H1 (cell line): ENCODE measurements at regions not wholly inside any gene's neighbourhood (a gene's known extent, or its start where the extent isn't known, plus 50 kb on each side); places are given as distances from the start of the nearest gene placed in this dataset.

Experiments used
- CTCF ChIA-PET: fragments of 300-600 bp; sonication (Branson Sonifier 250); formaldehyde crosslinking; loops from one replicate; lab custom pipeline; 2021; ENCODE audit not compliant: partially characterized antibody; lab: Charles Lee
- POLR2A ChIA-PET: fragments of 300-600 bp; sonication (Branson Sonifier 250); formaldehyde crosslinking; loops from one replicate; lab custom pipeline; 2021; ENCODE audit warnings: inconsistent platforms; ENCODE audit not compliant: partially characterized antibody; lab: Charles Lee
- DNase-seq, 2 experiments: peaks; one replicate each; pipeline versions ENCODE4 v3.0.0 to v3.0.0-alpha.2; 2010 to 2022; ENCODE audit warnings: low spot score in 2 of 2, low read depth in 1 of 2, mixed read lengths in 1 of 2
- FAIRE-seq: peaks from 2 replicates; lab custom pipeline; 2011; peaks lifted over from hg19 to GRCh38; lab: Jason Lieb, UNC
- H2AFZ ChIP-seq: 2 replicates; pipeline ENCODE4 v1.8.1; 2012; ENCODE audit warnings: low read length, inconsistent platforms
- H2AK5ac ChIP-seq: 2 replicates; pipeline ENCODE4 v1.6.1; 2013; ENCODE audit warnings: low read depth, low read length
- H2BK120ac ChIP-seq: replicated peaks from 2 replicates; pipeline ENCODE3; 2013; ENCODE audit warnings: low read depth, low read length, inconsistent platforms
- H2BK12ac ChIP-seq: 2 replicates; pipeline ENCODE4 v1.6.1; 2013; ENCODE audit warnings: low read depth, low read length
- H2BK15ac ChIP-seq: 2 replicates; pipeline ENCODE4 v1.6.1; 2013; ENCODE audit warnings: low read length
- H2BK20ac ChIP-seq: 2 replicates; pipeline ENCODE4 v1.6.1; 2013; ENCODE audit warnings: low read length
- H2BK5ac ChIP-seq: 2 replicates; pipeline ENCODE4 v1.6.1; 2013; ENCODE audit warnings: low read depth, low read length
- H3K14ac ChIP-seq: 2 replicates; pipeline ENCODE4 v1.6.1; 2013; ENCODE audit warnings: inconsistent platforms; ENCODE audit not compliant: insufficient read length
- H3K18ac ChIP-seq: 2 replicates; pipeline ENCODE4 v1.6.1; 2013; ENCODE audit warnings: low read length; ENCODE audit errors: extremely low read depth
- H3K23ac ChIP-seq: 2 replicates; pipeline ENCODE4 v1.6.1; 2013; ENCODE audit warnings: inconsistent platforms; ENCODE audit not compliant: insufficient read length
- H3K23me2 ChIP-seq: 2 replicates; pipeline ENCODE4 v1.6.1; 2013; ENCODE audit warnings: low read depth, low read length
- H3K27ac ChIP-seq: 2 replicates; pipeline ENCODE4 v1.6.1; 2011; ENCODE audit warnings: low read depth, low read length, inconsistent platforms
- H3K27me3 ChIP-seq, 4 experiments: replicated peaks in 1 of 4; 1 replicate in 1 of 4; 2 replicates in 3 of 4; pipeline versions ENCODE4 v1.6.1 to v1.8.1; 2011 to 2013; ENCODE audit warnings: low read length in 3 of 4, mild to moderate bottlenecking in 3 of 4, inconsistent platforms in 2 of 4, mixed read lengths in 2 of 4, moderate library complexity in 1 of 4; ENCODE audit not compliant: control insufficient read depth in 3 of 4, insufficient read depth in 3 of 4; ENCODE audit errors: extremely low read depth in 1 of 4
- H3K36me3 ChIP-seq, 4 experiments: 2 replicates each; pipeline versions ENCODE4 v1.6.1 to v1.8.1; 2011 to 2013; ENCODE audit warnings: mild to moderate bottlenecking in 4 of 4, low read length in 3 of 4, moderate library complexity in 2 of 4, control low read depth in 1 of 4, inconsistent platforms in 1 of 4; ENCODE audit not compliant: insufficient read depth in 4 of 4, control insufficient read depth in 2 of 4
- H3K4ac ChIP-seq: replicated peaks from 2 replicates; pipeline ENCODE3; 2013; ENCODE audit warnings: low read length, low read depth, mixed read lengths, inconsistent platforms; ENCODE audit not compliant: insufficient read length
- H3K4me1 ChIP-seq, 4 experiments: replicated peaks in 1 of 4; 1 replicate in 1 of 4; 2 replicates in 3 of 4; pipeline versions ENCODE4 v1.6.1 to v1.8.1; 2011 to 2013; ENCODE audit warnings: low read length in 3 of 4, inconsistent platforms in 2 of 4, mixed read lengths in 1 of 4; ENCODE audit not compliant: insufficient read depth in 4 of 4, control insufficient read depth in 3 of 4
- H3K4me2 ChIP-seq, 2 experiments: 2 replicates each; pipeline versions ENCODE4 v1.6.1 to v1.8.1; 2011 to 2013; ENCODE audit warnings: low read depth in 2 of 2, low read length in 2 of 2, control low read depth in 1 of 2, inconsistent platforms in 1 of 2, mild to moderate bottlenecking in 1 of 2; ENCODE audit not compliant: insufficient read depth in 1 of 2
- H3K4me3 ChIP-seq, 4 experiments: fragments of 200-600, 300-600 bp in 1 of 4; sonication (generic), shearing (Covaris generic), sonication (Bioruptor Twin) in 1 of 4; 2 replicates each; pipeline versions ENCODE4 v1.5.1 to v1.8.1; 2011 to 2016; ENCODE audit warnings: low read length in 4 of 4, low read depth in 3 of 4, control low read depth in 2 of 4, inconsistent platforms in 2 of 4, mild to moderate bottlenecking in 2 of 4, mixed read lengths in 1 of 4, moderate library complexity in 1 of 4; ENCODE audit not compliant: insufficient read depth in 2 of 4; ENCODE audit errors: extremely low read depth in 1 of 4
- H3K56ac ChIP-seq: replicated peaks from 2 replicates; pipeline ENCODE3; 2013; ENCODE audit warnings: low read depth, mild to moderate bottlenecking, mixed read lengths, low read length, inconsistent platforms; ENCODE audit not compliant: insufficient read length
- H3K79me1 ChIP-seq: 2 replicates; pipeline ENCODE4 v1.6.1; 2013; ENCODE audit warnings: low read depth, low read length, control low read depth
- H3K79me2 ChIP-seq, 2 experiments: 2 replicates each; pipeline versions ENCODE4 v1.6.1 to v1.8.1; 2012 to 2013; ENCODE audit warnings: low read length in 2 of 2, mild to moderate bottlenecking in 2 of 2, inconsistent platforms in 1 of 2; ENCODE audit not compliant: insufficient read depth in 2 of 2, control insufficient read depth in 1 of 2
- H3K9ac ChIP-seq, 4 experiments: replicated peaks in 1 of 4; 1 replicate in 1 of 4; 2 replicates in 3 of 4; pipeline versions ENCODE4 v1.6.1 to v1.8.1; 2011 to 2013; ENCODE audit warnings: low read depth in 3 of 4, low read length in 3 of 4, control low read depth in 2 of 4, mild to moderate bottlenecking in 2 of 4, moderate library complexity in 2 of 4, inconsistent platforms in 1 of 4; ENCODE audit errors: extremely low read depth in 1 of 4
- H3K9me3 ChIP-seq, 2 experiments: 2 replicates each; pipeline versions ENCODE4 v1.6.1 to v1.8.1; 2012 to 2013; ENCODE audit warnings: mild to moderate bottlenecking in 2 of 2, moderate library complexity in 2 of 2, control low read depth in 1 of 2, inconsistent platforms in 1 of 2, low read depth in 1 of 2, low read length in 1 of 2, mixed read lengths in 1 of 2; ENCODE audit not compliant: insufficient read depth in 2 of 2
- H4K20me1 ChIP-seq, 2 experiments: replicated peaks in 1 of 2; 2 replicates each; pipeline versions ENCODE3 to v1.8.1; 2011 to 2013; ENCODE audit warnings: inconsistent platforms in 2 of 2, low read length in 2 of 2, mild to moderate bottlenecking in 1 of 2; ENCODE audit not compliant: insufficient read depth in 2 of 2, control insufficient read depth in 1 of 2
- H4K5ac ChIP-seq: 2 replicates; pipeline ENCODE4 v1.6.1; 2013; ENCODE audit warnings: low read length, low read depth, mixed read lengths, inconsistent platforms; ENCODE audit not compliant: insufficient read length
- H4K8ac ChIP-seq: 2 replicates; pipeline ENCODE4 v1.8.0; 2013; ENCODE audit warnings: mild to moderate bottlenecking, moderate library complexity, low read length, inconsistent platforms; ENCODE audit not compliant: insufficient read depth; ENCODE audit errors: extremely low read depth
- H4K91ac ChIP-seq: replicated peaks from 2 replicates; pipeline ENCODE3; 2013; ENCODE audit warnings: low read length, mixed read lengths, inconsistent platforms; ENCODE audit not compliant: insufficient read length
- EGR1 ChIP-seq: IDR thresholded peaks from 2 replicates; pipeline ENCODE4 v1.6.1; 2011; ENCODE audit warnings: low read depth, low read length, borderline replicate concordance
- RBBP5 ChIP-seq: IDR thresholded peaks from 2 replicates; pipeline ENCODE4 v1.7.1; 2012; ENCODE audit warnings: low read depth, mild to moderate bottlenecking, inconsistent platforms, low read length, moderate library complexity, borderline replicate concordance
- whole genome bisulfite sequencing, 2 experiments: shearing (Covaris generic) in 1 of 2; methylation state at CpG; one replicate each; pipeline versions ENCODE4 v1.1.6 to v1.1.7; 2013 to 2015; ENCODE audit warnings: low lambda C conversion rate in 2 of 2, mixed read lengths in 2 of 2, inconsistent platforms in 1 of 2, low coverage in 1 of 2, missing lambda C conversion rate in 1 of 2; ENCODE audit not compliant: insufficient replicate concordance in 2 of 2, insufficient coverage in 1 of 2, insufficient read length in 1 of 2; ENCODE audit errors: extremely low coverage in 1 of 2, missing lambda C conversion rate in 1 of 2; 5-methylcytosine and 5-hydroxymethylcytosine counted together
- TF ChIP-seq, protein P1 (sequence below): IDR thresholded peaks from 2 replicates; pipeline ENCODE4 v1.6.1; 2012; ENCODE audit warnings: inconsistent platforms

DNA sequence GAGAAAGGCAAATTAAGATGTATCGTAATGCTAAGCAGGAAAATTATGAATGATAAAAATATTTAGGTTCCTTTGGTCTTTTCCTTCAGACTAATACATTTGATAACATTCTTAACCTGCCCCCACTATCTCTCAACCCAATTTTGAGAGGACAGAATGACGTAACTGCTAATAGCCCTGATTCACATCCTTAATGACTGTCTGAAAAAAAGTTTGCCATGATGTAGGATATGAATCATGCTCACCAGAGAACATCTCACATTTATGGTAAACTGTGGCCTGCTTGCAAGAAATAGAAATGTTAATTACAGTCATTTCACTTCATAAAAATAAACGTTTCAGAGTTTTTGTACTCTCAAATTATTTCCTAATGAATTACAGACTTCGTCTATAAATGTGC lies 128.0 kb upstream of the VEGFC start:
- 69% methylated on average over 4 of the region's 4 CpGs; no CpG with 5 or more reads in 1 of the 2 experiments for WGBS, 2 experiments
- H2BK5ac ChIP-seq, result no peak overlapping the region
- H4K20me1 ChIP-seq, result no peaks in the 10 kb centered on the region
- no peaks in the 10 kb centered on the region for H3K79me2 ChIP-seq
- H2AFZ ChIP-seq, result no peak overlapping the region
- no peak overlapping the region for H3K14ac ChIP-seq
- DNase-seq (no peak), FAIRE-seq (no peak)
- TF ChIP-seq, protein P1, sequence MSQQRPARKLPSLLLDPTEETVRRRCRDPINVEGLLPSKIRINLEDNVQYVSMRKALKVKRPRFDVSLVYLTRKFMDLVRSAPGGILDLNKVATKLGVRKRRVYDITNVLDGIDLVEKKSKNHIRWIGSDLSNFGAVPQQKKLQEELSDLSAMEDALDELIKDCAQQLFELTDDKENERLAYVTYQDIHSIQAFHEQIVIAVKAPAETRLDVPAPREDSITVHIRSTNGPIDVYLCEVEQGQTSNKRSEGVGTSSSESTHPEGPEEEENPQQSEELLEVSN, result no peak
- TF ChIP-seq EGR1, result no peak
- no peak for TF ChIP-seq RBBP5
- no peaks in the 10 kb centered on the region for H3K36me3 ChIP-seq
- H3K18ac ChIP-seq, result no peak overlapping the region
- CTCF ChIA-PET, result no interaction called here
- no peak overlapping the region for H3K27ac ChIP-seq
- no peaks in the 10 kb centered on the region for H3K27me3 ChIP-seq
- H3K4me1 ChIP-seq, result no peaks in the 10 kb centered on the region
- H3K56ac ChIP-seq, result no peak overlapping the region
- no peak overlapping the region for H3K9ac ChIP-seq
- no peaks in the 10 kb centered on the region for H3K9me3 ChIP-seq
- H3K79me1 ChIP-seq, result no peaks in the 10 kb centered on the region
- no peak overlapping the region for H2BK120ac ChIP-seq
- no peak overlapping the region for H4K91ac ChIP-seq
- H4K5ac ChIP-seq, result no peak overlapping the region
- H3K23me2 ChIP-seq, result no peaks in the 10 kb centered on the region
- no peak overlapping the region for H3K4me3 ChIP-seq
- H3K23ac ChIP-seq, result no peak overlapping the region
- no peak overlapping the region for H2BK20ac ChIP-seq
- H2AK5ac ChIP-seq, result no peak overlapping the region
- H3K4me2 ChIP-seq, result no peak overlapping the region
- no peak overlapping the region for H2BK12ac ChIP-seq
- no peak overlapping the region for H3K4ac ChIP-seq
- POLR2A ChIA-PET, result no interaction called here
- no peak overlapping the region for H2BK15ac ChIP-seq
- H4K8ac ChIP-seq, result no peak overlapping the region
